ENCODE measurements at regions not wholly inside any gene's neighbourhood (a gene's known extent, or its start where the extent isn't known, plus 50 kb on each side); places are given as distances from the start of the nearest gene placed in this dataset.

- TF ChIP-seq, protein P1, sequence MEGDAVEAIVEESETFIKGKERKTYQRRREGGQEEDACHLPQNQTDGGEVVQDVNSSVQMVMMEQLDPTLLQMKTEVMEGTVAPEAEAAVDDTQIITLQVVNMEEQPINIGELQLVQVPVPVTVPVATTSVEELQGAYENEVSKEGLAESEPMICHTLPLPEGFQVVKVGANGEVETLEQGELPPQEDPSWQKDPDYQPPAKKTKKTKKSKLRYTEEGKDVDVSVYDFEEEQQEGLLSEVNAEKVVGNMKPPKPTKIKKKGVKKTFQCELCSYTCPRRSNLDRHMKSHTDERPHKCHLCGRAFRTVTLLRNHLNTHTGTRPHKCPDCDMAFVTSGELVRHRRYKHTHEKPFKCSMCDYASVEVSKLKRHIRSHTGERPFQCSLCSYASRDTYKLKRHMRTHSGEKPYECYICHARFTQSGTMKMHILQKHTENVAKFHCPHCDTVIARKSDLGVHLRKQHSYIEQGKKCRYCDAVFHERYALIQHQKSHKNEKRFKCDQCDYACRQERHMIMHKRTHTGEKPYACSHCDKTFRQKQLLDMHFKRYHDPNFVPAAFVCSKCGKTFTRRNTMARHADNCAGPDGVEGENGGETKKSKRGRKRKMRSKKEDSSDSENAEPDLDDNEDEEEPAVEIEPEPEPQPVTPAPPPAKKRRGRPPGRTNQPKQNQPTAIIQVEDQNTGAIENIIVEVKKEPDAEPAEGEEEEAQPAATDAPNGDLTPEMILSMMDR (IDR thresholded peaks at IDR 0.05; ENCODE audit: insufficient read depth, low read length, missing control alignments), result no peak
- DNase-seq (ENCODE audit: low read depth, low spot score), result no peak
- ChIA-PET POLR2A (no interaction called here), CTCF (no interaction called here)
- no peak overlapping the region for H3K4me3 ChIP-seq (ENCODE audit: low read depth, low read length)
Observed at GRCh38 chr3:24831221-24831620, 336.6 kb upstream of the THRB start.

DNA sequence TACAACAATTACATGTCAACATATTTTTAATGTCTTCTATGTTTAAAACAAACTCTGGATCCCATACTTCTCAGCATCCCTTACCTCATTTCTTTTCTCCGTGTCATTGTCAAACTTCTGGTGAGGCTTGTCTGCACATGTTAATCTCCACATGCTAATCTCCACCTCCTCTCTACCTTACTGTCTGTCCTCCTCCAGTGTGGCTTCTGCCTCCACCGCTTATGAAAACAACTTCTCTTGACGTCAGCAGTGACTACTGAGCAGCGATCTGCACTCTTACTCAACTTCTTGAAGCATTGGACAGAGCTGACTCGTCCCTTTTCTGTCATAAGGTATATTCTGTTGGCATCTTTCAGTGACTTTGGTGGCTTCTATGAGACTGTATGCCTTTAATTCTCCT, 338.2 kb upstream of the THRB start:
- TF ChIP-seq, protein P1 (IDR thresholded peaks at IDR 0.05; ENCODE audit: insufficient read depth, low read length, missing control alignments), result no peak
- H3K4me3 ChIP-seq (ENCODE audit: low read depth, low read length), result no peak overlapping the region
- CTCF ChIA-PET, result no interaction called here
- POLR2A ChIA-PET, result no interaction called here
- DNase-seq (ENCODE audit: low read depth, low spot score), result no peak

DNA sequence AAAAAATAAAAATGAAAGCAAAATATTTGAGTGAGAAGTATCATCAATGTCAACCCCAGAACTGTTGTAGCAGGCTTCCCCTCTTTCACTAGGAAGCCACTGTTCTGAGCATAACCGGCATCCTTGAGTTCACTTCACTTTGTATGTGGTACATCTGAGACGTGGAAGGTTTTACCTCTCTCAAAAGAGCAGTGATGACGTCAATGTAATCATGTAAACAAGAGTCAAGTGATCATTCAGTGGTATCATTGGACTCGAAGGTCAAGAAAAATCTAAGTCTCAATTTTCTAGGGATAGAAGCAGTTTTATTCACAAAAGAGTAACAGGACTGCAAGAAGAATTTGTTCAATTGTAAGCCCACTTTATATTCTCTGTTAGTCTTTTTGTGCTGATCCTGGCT, 339.8 kb upstream of the THRB start:
- no peak overlapping the region for H3K4me3 ChIP-seq (ENCODE audit: low read depth, low read length)
- ChIA-PET CTCF (no interaction called here), POLR2A (no interaction called here)
- TF ChIP-seq, protein P1 (IDR thresholded peaks at IDR 0.05; ENCODE audit: insufficient read depth, low read length, missing control alignments), result no peak
- DNase-seq (ENCODE audit: low read depth, low spot score), result no peak

DNA sequence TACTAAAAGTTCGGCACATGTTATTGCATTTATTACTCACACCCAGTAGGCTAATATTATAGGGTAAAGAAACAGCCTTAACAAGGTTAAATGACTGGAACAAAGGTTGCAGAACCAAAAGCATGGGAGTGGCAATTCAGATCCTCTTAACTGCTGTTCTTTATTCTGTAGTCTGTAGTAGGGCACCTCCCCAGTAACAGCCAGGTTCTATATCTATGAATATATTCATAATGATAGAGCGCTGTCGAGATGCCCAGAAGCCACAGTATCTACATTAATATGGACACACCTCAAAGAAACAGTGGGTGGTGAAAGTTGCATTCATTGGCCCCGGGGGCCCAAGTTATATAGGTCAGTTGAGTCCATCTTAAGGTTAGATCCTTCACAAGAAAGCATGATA, 340.9 kb upstream of the THRB start:
- CTCF ChIA-PET, result no interaction called here
- TF ChIP-seq, protein P1 (IDR thresholded peaks at IDR 0.05; ENCODE audit: insufficient read depth, low read length, missing control alignments), result no peak

GRCh38 chr3:24837601-24838000, 343.0 kb upstream of the THRB start:
- CTCF ChIA-PET, result interaction anchor here (0.6 kb wide), 1 partner anchor 757 kb away, joined by 3 read pairs; no protein-coding TSS in a partner anchor
- TF ChIP-seq, protein P1 (IDR thresholded peaks at IDR 0.05; ENCODE audit: insufficient read depth, low read length, missing control alignments), result no peak
- DNase-seq (ENCODE audit: low read depth, low spot score), result no peak
- POLR2A ChIA-PET, result no interaction called here
- no peak overlapping the region for H3K4me3 ChIP-seq (ENCODE audit: low read depth, low read length)

More for the DNA sequence above, 340.9 kb upstream of the THRB start:
- no peak overlapping the region for H3K4me3 ChIP-seq (ENCODE audit: low read depth, low read length)
- DNase-seq (ENCODE audit: low read depth, low spot score), result no peak
- POLR2A ChIA-PET, result no interaction called here

DNA sequence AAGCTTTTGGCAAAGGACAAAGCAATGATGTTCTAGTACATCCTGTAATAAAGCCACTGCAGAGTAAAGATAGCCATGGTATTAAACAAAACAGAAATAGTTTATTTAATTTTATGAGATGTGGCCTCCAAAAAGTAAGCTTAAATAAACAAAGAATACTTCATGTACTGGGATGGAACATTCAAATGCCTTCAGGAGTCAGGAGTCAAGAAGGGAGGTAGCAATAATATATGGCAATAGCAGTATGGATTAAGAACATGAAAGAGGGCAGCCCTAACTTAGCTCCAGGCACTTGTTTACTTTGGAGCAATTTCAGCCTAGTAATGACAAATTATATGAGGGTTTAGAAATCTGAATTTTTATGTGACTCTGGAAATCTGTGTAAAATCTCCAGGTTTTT, 343.9 kb upstream of the THRB start:
- no peak overlapping the region for H3K4me3 ChIP-seq (ENCODE audit: low read depth, low read length)
- CTCF ChIA-PET, result no interaction called here
- POLR2A ChIA-PET, result no interaction called here
- TF ChIP-seq, protein P1 (IDR thresholded peaks at IDR 0.05; ENCODE audit: insufficient read depth, low read length, missing control alignments), result no peak
- DNase-seq (ENCODE audit: low read depth, low spot score), result no peak

All from AG04449 (cell line).